ENCODE measurements at regions not wholly inside any gene's neighbourhood (a gene's known extent, or its start where the extent isn't known, plus 50 kb on each side); places are given as distances from the start of the nearest gene placed in this dataset.

DNA sequence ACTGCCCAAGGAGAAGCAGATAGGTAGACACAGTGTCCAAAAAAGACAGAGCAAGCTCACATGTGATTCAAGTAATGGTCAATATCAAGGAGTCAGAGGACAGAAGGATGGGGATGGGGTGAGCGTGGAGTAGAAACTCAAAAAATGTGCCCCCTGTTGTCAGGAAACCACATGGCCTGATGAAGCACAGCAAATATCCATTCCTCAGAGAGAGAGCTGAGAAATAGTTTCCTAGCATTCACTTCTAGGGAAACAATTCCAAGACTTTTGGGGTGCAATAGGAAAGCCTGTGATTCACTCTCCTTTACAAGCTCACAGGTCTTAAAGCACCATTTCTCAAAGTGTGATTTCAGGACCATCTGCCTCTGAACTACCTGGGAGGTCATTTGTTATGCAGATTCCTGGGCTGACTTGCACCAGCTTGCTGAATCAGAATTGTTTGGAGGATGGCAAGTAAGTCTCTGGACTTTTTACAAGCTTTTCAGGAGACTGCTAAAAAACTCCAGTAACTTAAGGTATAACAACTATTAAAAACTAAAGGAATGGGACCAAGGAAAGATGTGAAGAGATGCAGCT is 432.8 kb downstream of the HDGFL1 start:
- TF ChIP-seq, protein P1, sequence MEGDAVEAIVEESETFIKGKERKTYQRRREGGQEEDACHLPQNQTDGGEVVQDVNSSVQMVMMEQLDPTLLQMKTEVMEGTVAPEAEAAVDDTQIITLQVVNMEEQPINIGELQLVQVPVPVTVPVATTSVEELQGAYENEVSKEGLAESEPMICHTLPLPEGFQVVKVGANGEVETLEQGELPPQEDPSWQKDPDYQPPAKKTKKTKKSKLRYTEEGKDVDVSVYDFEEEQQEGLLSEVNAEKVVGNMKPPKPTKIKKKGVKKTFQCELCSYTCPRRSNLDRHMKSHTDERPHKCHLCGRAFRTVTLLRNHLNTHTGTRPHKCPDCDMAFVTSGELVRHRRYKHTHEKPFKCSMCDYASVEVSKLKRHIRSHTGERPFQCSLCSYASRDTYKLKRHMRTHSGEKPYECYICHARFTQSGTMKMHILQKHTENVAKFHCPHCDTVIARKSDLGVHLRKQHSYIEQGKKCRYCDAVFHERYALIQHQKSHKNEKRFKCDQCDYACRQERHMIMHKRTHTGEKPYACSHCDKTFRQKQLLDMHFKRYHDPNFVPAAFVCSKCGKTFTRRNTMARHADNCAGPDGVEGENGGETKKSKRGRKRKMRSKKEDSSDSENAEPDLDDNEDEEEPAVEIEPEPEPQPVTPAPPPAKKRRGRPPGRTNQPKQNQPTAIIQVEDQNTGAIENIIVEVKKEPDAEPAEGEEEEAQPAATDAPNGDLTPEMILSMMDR (IDR thresholded peaks at IDR 0.05; ENCODE audit: poor library complexity, severe bottlenecking): no peak
- TF ChIP-seq POLR2AphosphoS5 (IDR thresholded peaks at IDR 0.05) (no peak), RAD21 (conservative IDR thresholded peaks at IDR 0.05) (no peak)

All from neural cell (in vitro differentiated cells).